D721Med (cell line): ENCODE measurements at regions not wholly inside any gene's neighbourhood (a gene's known extent, or its start where the extent isn't known, plus 50 kb on each side); places are given as distances from the start of the nearest gene placed in this dataset.
"Not testable (repeated sequence)": the region's sequence is repeated elsewhere in the genome, so short reads cannot be mapped to it uniquely, and the experiment has no call there.

ENCODE experiments used
- DNase-seq: peaks from one replicate; pipeline ENCODE4 v3.0.0; 2011; ENCODE audit warnings: low spot score; ENCODE audit not compliant: insufficient read length
- FAIRE-seq: peaks from 2 replicates; lab custom pipeline; 2011; peaks lifted over from hg19 to GRCh38; lab: Jason Lieb, UNC
- CTCF ChIP-seq: IDR thresholded peaks from 2 replicates; pipeline ENCODE4 v1.5.1; 2012; ENCODE audit warnings: mild to moderate bottlenecking, control low read depth; ENCODE audit not compliant: insufficient read depth; ENCODE audit errors: missing control alignments

GRCh38 chr13:67474115-67474514 is 244.0 kb upstream of the PCDH9 start:
- no peak for FAIRE-seq
- DNase-seq, result no peak
- TF ChIP-seq CTCF, result no peak

- no peak for FAIRE-seq
- no peak for DNase-seq
These were observed 239.5 kb upstream of the PCDH9 start for GRCh38 chr13:67469623-67470022.

DNA sequence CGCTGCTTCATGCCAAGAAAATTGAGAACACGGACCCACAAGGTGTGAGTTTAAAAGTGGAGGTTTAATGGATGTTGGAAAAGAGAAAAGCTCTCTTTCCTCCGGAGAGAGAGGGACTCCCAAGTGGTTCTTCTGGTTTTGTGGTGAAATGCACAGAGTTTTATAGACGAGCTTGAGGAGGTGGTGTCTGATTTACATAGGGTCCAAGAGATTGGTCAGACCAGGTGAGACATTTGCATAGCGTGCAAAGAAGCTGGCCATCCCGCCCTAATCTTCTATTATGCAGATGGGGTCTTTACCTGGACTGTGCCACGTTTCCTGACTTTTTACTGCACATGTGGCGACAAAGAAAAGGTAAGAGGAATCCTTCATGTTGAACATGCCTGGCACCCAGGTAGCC is 236.4 kb upstream of the PCDH9 start:
- no peak for TF ChIP-seq CTCF
- DNase-seq, result no peak
- FAIRE-seq, result no peak

More at GRCh38 chr13:67469623-67470022, 239.5 kb upstream of the PCDH9 start:
- TF ChIP-seq CTCF, result no peak

DNA sequence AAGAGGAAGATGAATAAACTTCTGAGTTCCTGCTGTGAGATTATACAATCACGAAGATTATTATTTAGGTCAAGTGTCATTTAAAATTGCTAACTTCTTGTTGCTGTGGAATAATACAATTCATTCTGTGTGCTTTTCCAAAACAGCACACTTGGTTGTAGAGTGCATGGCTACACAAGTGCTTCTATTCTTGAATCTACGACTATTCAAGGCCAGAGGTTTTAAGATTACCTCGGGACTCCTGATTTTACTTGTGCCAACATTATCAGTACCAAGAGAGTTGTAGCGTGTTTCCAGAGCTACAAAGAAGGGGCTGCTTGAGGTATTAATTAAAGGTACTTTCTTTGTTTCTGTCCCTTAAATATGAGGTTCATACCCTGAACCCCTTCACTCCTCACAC is 234.0 kb upstream of the PCDH9 start:
- DNase-seq (no peak), FAIRE-seq (no peak)
- TF ChIP-seq CTCF, result no peak

DNA sequence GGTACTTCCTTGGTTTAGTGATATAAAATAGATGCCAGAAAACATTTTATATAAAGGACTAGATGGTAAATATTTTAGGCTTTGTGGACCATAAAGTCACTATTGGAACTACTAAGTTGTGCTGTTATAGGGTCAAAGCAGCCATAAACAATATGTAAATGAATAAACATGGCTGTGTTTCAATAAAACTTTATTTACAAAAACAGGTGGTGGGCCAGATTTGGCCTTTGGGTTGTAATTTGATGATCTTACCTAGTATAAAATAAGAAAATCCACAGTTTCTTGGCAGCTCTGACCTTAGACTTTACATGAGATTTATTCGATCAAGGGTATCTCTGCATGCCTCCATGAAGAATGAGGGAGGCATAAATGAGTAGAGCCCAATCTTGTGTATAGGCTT is 232.0 kb upstream of the PCDH9 start:
- no peak for DNase-seq
- TF ChIP-seq CTCF, result no peak
- FAIRE-seq, result no peak

- not testable (repeated sequence) for FAIRE-seq, DNase-seq
These were observed 222.4 kb upstream of the PCDH9 start for GRCh38 chr13:67452526-67452925.

DNA sequence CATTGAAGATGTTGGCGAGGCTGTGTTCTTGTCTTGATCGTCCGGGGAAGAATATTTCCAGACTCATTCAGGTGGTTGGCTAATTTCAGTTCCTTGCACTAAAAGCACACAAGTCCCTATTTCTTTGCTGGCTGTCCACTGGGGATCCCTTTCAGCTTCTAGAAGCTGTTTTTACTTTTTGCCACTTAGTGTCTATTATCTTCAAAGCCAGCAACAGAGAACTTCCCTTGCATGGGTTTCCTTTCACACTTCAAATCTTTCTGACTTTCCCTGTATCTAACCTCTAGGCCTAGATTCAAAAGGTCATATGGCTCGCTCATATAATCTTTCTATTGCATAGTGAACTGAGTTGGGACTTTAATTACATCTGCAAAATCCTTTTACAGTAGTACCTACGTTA is 215.3 kb upstream of the PCDH9 start:
- DNase-seq (no peak), FAIRE-seq (no peak)
- TF ChIP-seq CTCF, result no peak

DNA sequence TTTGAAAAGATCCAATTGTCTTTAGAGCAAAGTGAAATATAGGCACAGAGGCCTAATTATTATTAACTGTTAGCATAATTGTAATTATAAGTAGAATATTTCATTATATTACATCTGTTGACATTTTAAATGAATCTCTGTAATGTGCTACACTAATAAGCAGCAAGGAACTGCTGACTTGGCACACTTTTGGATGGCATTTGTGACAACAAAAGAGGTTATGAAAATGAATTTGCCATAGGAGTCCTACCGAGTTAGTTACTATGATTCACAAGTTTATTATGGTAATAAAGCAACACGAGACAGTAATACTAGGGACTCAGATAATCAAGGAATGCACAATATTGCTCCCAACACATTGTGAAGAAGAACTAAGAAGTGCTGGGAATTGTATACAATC is 213.8 kb upstream of the PCDH9 start:
- FAIRE-seq, result no peak
- no peak for TF ChIP-seq CTCF
- DNase-seq, result no peak
